ENCODE measurements at regions not wholly inside any gene's neighbourhood (a gene's known extent, or its start where the extent isn't known, plus 50 kb on each side); places are given as distances from the start of the nearest gene placed in this dataset.

- no peak for DNase-seq (ENCODE audit: low read depth in 2 of 3, low spot score in 1 of 3)
These were observed 60.1 kb downstream of the NABP1 start for GRCh38 chr2:191738003-191738402.

GRCh38 chr2:191738667-191739066, 60.7 kb downstream of the NABP1 start:
- no peak for DNase-seq (ENCODE audit: low read depth in 2 of 3, low spot score in 1 of 3)

GRCh38 chr2:191739194-191739593, 61.3 kb downstream of the NABP1 start:
- DNase-seq (ENCODE audit: low read depth in 2 of 3, low spot score in 1 of 3), result no peak

GRCh38 chr2:191740016-191740419, 62.1 kb downstream of the NABP1 start:
- DNase-seq (ENCODE audit: low read depth in 2 of 3, low spot score in 1 of 3), result peak; percentile 8 to 38 (median 15)

- DNase-seq (ENCODE audit: low read depth in 2 of 3, low spot score in 1 of 3), result no peak
These were observed 62.8 kb downstream of the NABP1 start for GRCh38 chr2:191740759-191741158.

GRCh38 chr2:191746346-191747169, 68.6 kb downstream of the NABP1 start:
- no peak for DNase-seq (ENCODE audit: low read depth in 2 of 3, low spot score in 1 of 3)

GRCh38 chr2:191747170-191747530, 69.2 kb downstream of the NABP1 start:
- DNase-seq (ENCODE audit: low read depth in 2 of 3, low spot score in 1 of 3), result no peak

GRCh38 chr2:191748059-191748461, 70.1 kb downstream of the NABP1 start:
- no peak for DNase-seq (ENCODE audit: low read depth in 2 of 3, low spot score in 1 of 3)

GRCh38 chr2:191748528-191749180, 70.7 kb downstream of the NABP1 start:
- no peak for DNase-seq (ENCODE audit: low read depth in 2 of 3, low spot score in 1 of 3)

GRCh38 chr2:191749181-191749540, 71.2 kb downstream of the NABP1 start:
- no peak for DNase-seq (ENCODE audit: low read depth in 2 of 3, low spot score in 1 of 3)

GRCh38 chr2:191754103-191754502, 76.2 kb downstream of the NABP1 start:
- DNase-seq (ENCODE audit: low read depth in 2 of 3, low spot score in 1 of 3), result no peak

GRCh38 chr2:191756761-191757160, 78.8 kb downstream of the NABP1 start:
- DNase-seq (ENCODE audit: low read depth in 2 of 3, low spot score in 1 of 3), result no peak

GRCh38 chr2:191757208-191757607, 79.3 kb downstream of the NABP1 start:
- no peak for DNase-seq (ENCODE audit: low read depth in 2 of 3, low spot score in 1 of 3)

- peak; percentile 21 to 38 (median 31) for DNase-seq (ENCODE audit: low read depth in 2 of 3, low spot score in 1 of 3)
These were observed 80.9 kb downstream of the NABP1 start for GRCh38 chr2:191758518-191759507.

- DNase-seq (ENCODE audit: low read depth in 2 of 3, low spot score in 1 of 3), result no peak
These were observed 81.7 kb downstream of the NABP1 start for GRCh38 chr2:191759680-191760079.

- no peak for DNase-seq (ENCODE audit: low read depth in 2 of 3, low spot score in 1 of 3)
These were observed 82.8 kb downstream of the NABP1 start for GRCh38 chr2:191760655-191761262.

GRCh38 chr2:191773136-191773535, 73.8 kb downstream of the CAVIN2 start:
- no peak for DNase-seq (ENCODE audit: low read depth in 2 of 3, low spot score in 1 of 3)

GRCh38 chr2:191777351-191777750, 69.5 kb downstream of the CAVIN2 start:
- DNase-seq (ENCODE audit: low read depth in 2 of 3, low spot score in 1 of 3), result no peak

- no peak for DNase-seq (ENCODE audit: low read depth in 2 of 3, low spot score in 1 of 3)
These were observed 68.8 kb downstream of the CAVIN2 start for GRCh38 chr2:191778041-191778440.

- DNase-seq (ENCODE audit: low read depth in 2 of 3, low spot score in 1 of 3), result no peak
These were observed 64.5 kb downstream of the CAVIN2 start for GRCh38 chr2:191782351-191782750.

GRCh38 chr2:191783416-191783815, 63.5 kb downstream of the CAVIN2 start:
- no peak for DNase-seq (ENCODE audit: low read depth in 2 of 3, low spot score in 1 of 3)

Data from stimulated activated CD4-positive, alpha-beta T cell treated with anti-CD3 and anti-CD28 coated beads, Interleukin-12 subunit alpha, Interleukin-12 subunit beta, amount 100 ng/mL, for 48 hours (primary cell).